ENCODE measurements at regions not wholly inside any gene's neighbourhood (a gene's known extent, or its start where the extent isn't known, plus 50 kb on each side); places are given as distances from the start of the nearest gene placed in this dataset.
A peak's percentile ranks its signal among the peaks of the same experiment; 100 is the strongest.

- no peaks in the 10 kb centered on the region for H3K36me3 ChIP-seq
- intact Hi-C loops (cut with DNase I; ENCODE audit: low total_unique reads) = no loop called here
- no peak for DNase-seq
- H3K9me3 ChIP-seq = no peaks in the 10 kb centered on the region
- H3K27ac ChIP-seq = no peak overlapping the region
- H3K4me1 ChIP-seq = peaks cover 0 to 30% (median 10%) of the 10 kb centered on the region in 4 donors
- TF ChIP-seq CTCF (IDR thresholded peaks at IDR 0.05) = no peak
- H3K27me3 ChIP-seq = no peaks in the 10 kb centered on the region
- H3K4me3 ChIP-seq = no peak overlapping the region
These were observed 196.6 kb downstream of the PLK2 start for GRCh38 chr5:58263296-58263695.

GRCh38 chr5:58262226-58262625 is 197.7 kb downstream of the PLK2 start:
- Histone ChIP-seq H3K4me3 (no peak overlapping the region), H3K9me3 (no peaks in the 10 kb centered on the region), H3K4me1 (peaks cover 0 to 30% (median 10%) of the 10 kb centered on the region in 4 donors), H3K36me3 (no peaks in the 10 kb centered on the region), H3K27me3 (no peaks in the 10 kb centered on the region), H3K27ac (peak overlapping the region in 1 of 2 donors; percentile 14)
- DNase-seq = no peak
- no peak for TF ChIP-seq CTCF (IDR thresholded peaks at IDR 0.05)
- intact Hi-C loops (cut with DNase I; ENCODE audit: low total_unique reads) = no loop called here

- Histone ChIP-seq H3K4me3 (no peak overlapping the region), H3K9me3 (no peaks in the 10 kb centered on the region), H3K27me3 (no peaks in the 10 kb centered on the region), H3K4me1 (peaks cover 0 to 30% (median 10%) of the 10 kb centered on the region in 4 donors), H3K27ac (peak overlapping the region in 1 of 2 donors; percentile 14), H3K36me3 (no peaks in the 10 kb centered on the region)
- TF ChIP-seq CTCF (IDR thresholded peaks at IDR 0.05) = no peak
- intact Hi-C loops (cut with DNase I; ENCODE audit: low total_unique reads) = no loop called here
- DNase-seq = no peak
These were observed 198.3 kb downstream of the PLK2 start for GRCh38 chr5:58261605-58262004.

- Histone ChIP-seq H3K4me3 (no peak overlapping the region), H3K36me3 (no peaks in the 10 kb centered on the region), H3K4me1 (peaks cover 0 to 30% (median 10%) of the 10 kb centered on the region in 4 donors), H3K27me3 (no peaks in the 10 kb centered on the region), H3K27ac (no peak overlapping the region), H3K9me3 (no peaks in the 10 kb centered on the region)
- no peak for DNase-seq
- intact Hi-C loops (cut with DNase I; ENCODE audit: low total_unique reads) = no loop called here
- no peak for TF ChIP-seq CTCF (IDR thresholded peaks at IDR 0.05)
These were observed 199.6 kb downstream of the PLK2 start for GRCh38 chr5:58260243-58260642.

GRCh38 chr5:58259685-58260152 is 200.2 kb downstream of the PLK2 start:
- Histone ChIP-seq H3K36me3 (no peaks in the 10 kb centered on the region), H3K27me3 (no peaks in the 10 kb centered on the region), H3K9me3 (no peaks in the 10 kb centered on the region), H3K4me3 (no peak overlapping the region), H3K27ac (peak overlapping the region in 1 of 2 donors; percentile 10), H3K4me1 (peaks cover 0 to 30% (median 10%) of the 10 kb centered on the region in 4 donors)
- TF ChIP-seq CTCF (IDR thresholded peaks at IDR 0.05) = no peak
- no peak for DNase-seq
- intact Hi-C loops (cut with DNase I; ENCODE audit: low total_unique reads) = no loop called here

All from tibial artery (tissue), 4 donors.